Kidney (tissue), 13 donors: ENCODE measurements at regions not wholly inside any gene's neighbourhood (a gene's known extent, or its start where the extent isn't known, plus 50 kb on each side); places are given as distances from the start of the nearest gene placed in this dataset.

Experiments
- DNase-seq, 5 donors: peaks; one replicate each; pipeline ENCODE4 v3.0.0-alpha.2; 2013 to 2020
- FAIRE-seq: peaks from 2 replicates; lab custom pipeline; 2012; peaks lifted over from hg19 to GRCh38; lab: Jason Lieb, UNC
- H3K27ac ChIP-seq, 2 donors: one replicate each; pipeline ENCODE4 v1.7.0; 2013; ENCODE audit warnings: low read depth in 2 of 2, low read length in 2 of 2, inconsistent platforms in 1 of 2
- H3K27me3 ChIP-seq: one replicate; pipeline ENCODE4 v1.7.1; 2013; ENCODE audit warnings: low read length, inconsistent platforms; ENCODE audit not compliant: control insufficient read depth, insufficient read depth
- H3K36me3 ChIP-seq, 3 donors: one replicate each; pipeline versions ENCODE4 v1.7.0 to v1.7.1; 2013; ENCODE audit warnings: low read length in 3 of 3, control low read depth in 1 of 3, inconsistent platforms in 1 of 3; ENCODE audit not compliant: insufficient read depth in 3 of 3, control insufficient read depth in 2 of 3
- H3K4me1 ChIP-seq, 3 donors: one replicate each; pipeline versions ENCODE4 v1.7.0 to v1.7.1; 2013; ENCODE audit warnings: low read length in 3 of 3, inconsistent platforms in 1 of 3, low read depth in 1 of 3; ENCODE audit not compliant: control insufficient read depth in 2 of 3, insufficient read depth in 2 of 3
- H3K4me3 ChIP-seq, 3 donors: one replicate each; pipeline versions ENCODE4 v1.7.0 to v1.8.1; 2013; ENCODE audit warnings: low read length in 3 of 3, control low read depth in 1 of 3, inconsistent platforms in 1 of 3
- H3K9ac ChIP-seq, 3 donors: one replicate each; pipeline versions ENCODE4 v1.7.0 to v1.7.1; 2013; ENCODE audit warnings: low read length in 3 of 3, control low read depth in 1 of 3, inconsistent platforms in 1 of 3
- H3K9me3 ChIP-seq, 3 donors: one replicate each; pipeline versions ENCODE4 v1.7.0 to v1.7.1; 2013; ENCODE audit warnings: low read length in 3 of 3, control low read depth in 1 of 3, inconsistent platforms in 1 of 3; ENCODE audit not compliant: control insufficient read depth in 2 of 3, insufficient read depth in 1 of 3
- intact Hi-C: fragments of 100-400 bp; cut with DNase I; formaldehyde crosslinking; loops from one replicate; pipeline ENCODE4 v1.11.1; 2022
- TF ChIP-seq, protein P1 (sequence below): IDR thresholded peaks from 3 replicates; pipeline ENCODE4 v1.5.1; 2012; ENCODE audit warnings: mild to moderate bottlenecking, moderate library complexity, borderline replicate concordance; ENCODE audit not compliant: insufficient read depth; ENCODE audit errors: extremely low read depth
- donor health status: control.
- donor health status: control.
- donor health status: control.
- donor health status: control.
- donor health status: control.
- donor health status: DM: yes; HTN: yes; CAD: no.
- donor health status: Normal renal cell carcinoma (clear cell type).

DNA sequence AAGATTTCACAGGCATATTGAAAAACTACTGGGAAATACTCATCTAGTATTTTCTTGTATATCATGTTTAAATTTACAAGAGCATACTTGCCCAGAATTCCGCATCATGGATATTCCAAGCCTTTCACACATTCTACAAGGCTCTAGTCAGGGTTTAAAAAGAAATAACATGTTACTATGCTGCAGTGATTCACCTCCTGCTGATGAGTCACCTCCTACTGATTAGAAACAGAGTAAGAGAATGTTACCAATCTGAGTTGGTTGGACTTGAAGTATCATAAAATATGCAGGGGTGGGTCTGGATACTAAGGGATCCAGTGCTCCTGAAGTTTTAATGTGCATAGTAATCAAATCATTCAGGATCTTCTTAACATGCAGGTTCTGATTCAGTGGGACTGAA, 192.0 kb upstream of the ANK2 start:
- intact Hi-C loops: no loop called here
- no peak overlapping the region for H3K4me3 ChIP-seq
- no peaks in the 10 kb centered on the region for H3K36me3 ChIP-seq
- H3K4me1 ChIP-seq: no peaks in the 10 kb centered on the region
- no peak overlapping the region for H3K9ac ChIP-seq
- DNase-seq (no peak), FAIRE-seq (no peak)
- no peak overlapping the region for H3K27ac ChIP-seq
- no peaks in the 10 kb centered on the region for H3K27me3 ChIP-seq
- H3K9me3 ChIP-seq: no peaks in the 10 kb centered on the region
- TF ChIP-seq, protein P1, sequence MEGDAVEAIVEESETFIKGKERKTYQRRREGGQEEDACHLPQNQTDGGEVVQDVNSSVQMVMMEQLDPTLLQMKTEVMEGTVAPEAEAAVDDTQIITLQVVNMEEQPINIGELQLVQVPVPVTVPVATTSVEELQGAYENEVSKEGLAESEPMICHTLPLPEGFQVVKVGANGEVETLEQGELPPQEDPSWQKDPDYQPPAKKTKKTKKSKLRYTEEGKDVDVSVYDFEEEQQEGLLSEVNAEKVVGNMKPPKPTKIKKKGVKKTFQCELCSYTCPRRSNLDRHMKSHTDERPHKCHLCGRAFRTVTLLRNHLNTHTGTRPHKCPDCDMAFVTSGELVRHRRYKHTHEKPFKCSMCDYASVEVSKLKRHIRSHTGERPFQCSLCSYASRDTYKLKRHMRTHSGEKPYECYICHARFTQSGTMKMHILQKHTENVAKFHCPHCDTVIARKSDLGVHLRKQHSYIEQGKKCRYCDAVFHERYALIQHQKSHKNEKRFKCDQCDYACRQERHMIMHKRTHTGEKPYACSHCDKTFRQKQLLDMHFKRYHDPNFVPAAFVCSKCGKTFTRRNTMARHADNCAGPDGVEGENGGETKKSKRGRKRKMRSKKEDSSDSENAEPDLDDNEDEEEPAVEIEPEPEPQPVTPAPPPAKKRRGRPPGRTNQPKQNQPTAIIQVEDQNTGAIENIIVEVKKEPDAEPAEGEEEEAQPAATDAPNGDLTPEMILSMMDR: no peak

DNA sequence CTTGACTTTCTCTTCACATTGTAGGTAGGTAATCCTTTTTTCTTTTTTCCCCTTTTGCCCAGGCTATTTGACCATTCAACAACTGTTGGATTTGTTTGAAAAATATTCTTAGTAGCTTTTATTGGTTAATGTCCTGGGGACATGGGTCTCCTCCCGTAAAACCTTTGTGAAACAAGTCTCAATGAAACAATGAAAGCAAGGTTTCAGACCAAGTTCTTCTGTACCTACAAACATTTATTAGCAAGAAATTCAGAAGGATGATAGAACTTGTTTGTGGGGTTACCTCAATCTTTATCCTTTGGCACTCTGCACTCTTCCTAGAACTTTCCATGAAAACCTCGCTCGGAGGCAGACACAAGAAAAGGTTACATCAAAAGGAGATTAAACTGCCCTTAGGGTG, 190.7 kb upstream of the ANK2 start:
- Histone ChIP-seq H3K27ac (no peak overlapping the region), H3K9ac (no peak overlapping the region), H3K4me1 (no peaks in the 10 kb centered on the region), H3K36me3 (no peaks in the 10 kb centered on the region), H3K4me3 (no peak overlapping the region), H3K27me3 (no peaks in the 10 kb centered on the region), H3K9me3 (no peaks in the 10 kb centered on the region)
- TF ChIP-seq, protein P1: no peak
- no peak for DNase-seq
- FAIRE-seq: no peak
- intact Hi-C loops: no loop called here

- no peak overlapping the region for H3K9ac ChIP-seq
- H3K27ac ChIP-seq: no peak overlapping the region
- H3K36me3 ChIP-seq: no peaks in the 10 kb centered on the region
- H3K27me3 ChIP-seq: no peaks in the 10 kb centered on the region
- no peaks in the 10 kb centered on the region for H3K9me3 ChIP-seq
- no peak overlapping the region for H3K4me3 ChIP-seq
- TF ChIP-seq, protein P1: no peak
- H3K4me1 ChIP-seq: no peaks in the 10 kb centered on the region
- intact Hi-C loops: no loop called here
- no peak for DNase-seq
- FAIRE-seq: no peak
Measured at GRCh38 chr4:112859456-112860184, 189.8 kb upstream of the ANK2 start.
